ENCODE measurements at regions not wholly inside any gene's neighbourhood (a gene's known extent, or its start where the extent isn't known, plus 50 kb on each side); places are given as distances from the start of the nearest gene placed in this dataset.

- TF ChIP-seq, protein P1, sequence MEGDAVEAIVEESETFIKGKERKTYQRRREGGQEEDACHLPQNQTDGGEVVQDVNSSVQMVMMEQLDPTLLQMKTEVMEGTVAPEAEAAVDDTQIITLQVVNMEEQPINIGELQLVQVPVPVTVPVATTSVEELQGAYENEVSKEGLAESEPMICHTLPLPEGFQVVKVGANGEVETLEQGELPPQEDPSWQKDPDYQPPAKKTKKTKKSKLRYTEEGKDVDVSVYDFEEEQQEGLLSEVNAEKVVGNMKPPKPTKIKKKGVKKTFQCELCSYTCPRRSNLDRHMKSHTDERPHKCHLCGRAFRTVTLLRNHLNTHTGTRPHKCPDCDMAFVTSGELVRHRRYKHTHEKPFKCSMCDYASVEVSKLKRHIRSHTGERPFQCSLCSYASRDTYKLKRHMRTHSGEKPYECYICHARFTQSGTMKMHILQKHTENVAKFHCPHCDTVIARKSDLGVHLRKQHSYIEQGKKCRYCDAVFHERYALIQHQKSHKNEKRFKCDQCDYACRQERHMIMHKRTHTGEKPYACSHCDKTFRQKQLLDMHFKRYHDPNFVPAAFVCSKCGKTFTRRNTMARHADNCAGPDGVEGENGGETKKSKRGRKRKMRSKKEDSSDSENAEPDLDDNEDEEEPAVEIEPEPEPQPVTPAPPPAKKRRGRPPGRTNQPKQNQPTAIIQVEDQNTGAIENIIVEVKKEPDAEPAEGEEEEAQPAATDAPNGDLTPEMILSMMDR (IDR thresholded peaks at IDR 0.05): no peak
- no peak for TF ChIP-seq POLR2A (IDR thresholded peaks at IDR 0.05)
- no peak for TF ChIP-seq EP300 (IDR thresholded peaks at IDR 0.05)
Measured at GRCh38 chr16:73569266-73569980, 521.5 kb upstream of the ZFHX3 start.

Measured in tibial nerve (tissue), 4 donors.